ENCODE measurements at regions not wholly inside any gene's neighbourhood (a gene's known extent, or its start where the extent isn't known, plus 50 kb on each side); places are given as distances from the start of the nearest gene placed in this dataset.
A peak's percentile ranks its signal among the peaks of the same experiment; 100 is the strongest.

DNA sequence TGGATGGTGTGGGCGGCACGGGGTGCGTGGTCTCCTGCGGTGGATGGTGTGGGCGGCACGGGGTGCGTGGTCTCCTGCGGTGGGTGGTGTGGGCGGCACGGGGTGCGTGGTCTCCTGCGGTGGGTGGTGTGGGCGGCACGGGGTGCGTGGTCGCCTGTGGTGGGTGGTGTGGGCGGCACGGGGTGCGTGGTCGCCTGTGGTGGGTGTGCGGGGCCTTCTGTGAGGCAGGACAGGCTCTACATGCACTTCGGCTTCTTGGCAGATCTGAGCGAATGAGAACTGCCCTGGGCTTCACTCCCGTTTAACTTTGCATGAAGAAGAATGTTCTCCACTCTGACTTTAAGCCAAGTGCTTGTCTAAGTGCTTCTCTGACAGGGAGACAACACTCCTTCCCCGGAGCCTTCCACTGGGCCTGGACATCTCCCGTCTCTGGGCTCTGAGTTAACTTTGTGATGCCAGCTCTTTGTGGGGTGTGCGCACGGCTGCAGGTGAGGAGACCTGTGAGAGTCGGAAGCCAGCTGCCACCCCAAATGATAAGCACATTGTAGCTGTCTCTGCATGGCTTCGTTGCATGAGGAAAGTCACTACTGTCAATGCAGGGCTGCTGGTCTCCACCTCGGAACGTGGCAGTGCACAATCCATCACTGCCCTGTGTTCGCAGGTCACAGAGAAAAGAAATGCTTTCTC, 244.8 kb downstream of the DLL1 start:
- Histone ChIP-seq H3K4me1 (ENCODE audit: control insufficient read depth in 5 of 5, insufficient read depth in 5 of 5, low read length in 5 of 5) (peaks cover 0 to 19% (median 0%) of the 10 kb centered on the region in 5 donors), H3K4me3 (no peak overlapping the region), H3K9me3 (ENCODE audit: control insufficient read depth in 4 of 4, insufficient read depth in 3 of 4, low read length in 3 of 4) (no peaks in the 10 kb centered on the region), H3K36me3 (ENCODE audit: control insufficient read depth in 4 of 4, insufficient read depth in 4 of 4, low read length in 4 of 4) (no peaks in the 10 kb centered on the region), H3K9ac (ENCODE audit: insufficient read depth in 1 of 2, low read length in 2 of 2) (no peak overlapping the region), H3K27me3 (ENCODE audit: control insufficient read depth in 3 of 3, insufficient read depth in 3 of 3, low read length in 2 of 3) (peaks cover 0 to 23% (median 0%) of the 10 kb centered on the region in 3 donors), H3K27ac (ENCODE audit: low read depth in 1 of 2, low read length in 1 of 2) (no peak overlapping the region)
- 79 to 86% methylated on average over 33 of the region's 33 CpGs for WGBS, 2 donors
- DNase-seq (peak in 2 of 3 donors; percentile 44 to 59), ATAC-seq (ENCODE audit: insufficient read depth, low FRiP score) (no peak)
- no peak for TF ChIP-seq CTCF (IDR thresholded peaks at IDR 0.05; ENCODE audit: control extremely low read depth, extremely low read depth)

DNA sequence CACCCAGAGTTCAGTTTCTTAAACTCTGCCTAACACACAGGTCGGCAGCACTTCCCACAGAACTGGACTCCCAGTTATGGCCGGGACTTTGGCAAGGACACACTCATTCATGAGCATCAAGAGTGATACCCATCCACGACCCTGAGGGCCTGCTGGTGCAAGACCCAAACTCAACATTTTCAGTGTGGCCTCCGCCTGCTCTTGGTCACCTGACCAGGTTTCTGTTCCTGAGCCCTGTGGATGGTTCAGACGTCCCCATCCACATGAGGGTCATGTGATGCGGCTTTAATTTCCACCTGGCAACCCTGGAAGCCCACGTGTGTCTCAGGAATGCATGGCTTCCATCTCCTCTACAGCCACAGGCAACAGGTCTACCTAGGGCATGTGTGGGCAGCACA, 245.3 kb downstream of the DLL1 start:
- H3K36me3 ChIP-seq (ENCODE audit: control insufficient read depth in 4 of 4, insufficient read depth in 4 of 4, low read length in 4 of 4), result no peaks in the 10 kb centered on the region
- H3K9me3 ChIP-seq (ENCODE audit: control insufficient read depth in 4 of 4, insufficient read depth in 3 of 4, low read length in 3 of 4), result no peaks in the 10 kb centered on the region
- no peak for TF ChIP-seq CTCF (IDR thresholded peaks at IDR 0.05; ENCODE audit: control extremely low read depth, extremely low read depth)
- peaks cover 0 to 17% (median 0%) of the 10 kb centered on the region in 5 donors for H3K4me1 ChIP-seq (ENCODE audit: control insufficient read depth in 5 of 5, insufficient read depth in 5 of 5, low read length in 5 of 5)
- DNase-seq (no peak), ATAC-seq (ENCODE audit: insufficient read depth, low FRiP score) (no peak)
- H3K4me3 ChIP-seq, result no peak overlapping the region
- no peak overlapping the region for H3K27ac ChIP-seq (ENCODE audit: low read depth in 1 of 2, low read length in 1 of 2)
- peaks cover 0 to 28% (median 0%) of the 10 kb centered on the region in 3 donors for H3K27me3 ChIP-seq (ENCODE audit: control insufficient read depth in 3 of 3, insufficient read depth in 3 of 3, low read length in 2 of 3)
- WGBS, 2 donors, result 86 to 94% methylated on average over 7 of the region's 7 CpGs
- no peak overlapping the region for H3K9ac ChIP-seq (ENCODE audit: insufficient read depth in 1 of 2, low read length in 2 of 2)

DNA sequence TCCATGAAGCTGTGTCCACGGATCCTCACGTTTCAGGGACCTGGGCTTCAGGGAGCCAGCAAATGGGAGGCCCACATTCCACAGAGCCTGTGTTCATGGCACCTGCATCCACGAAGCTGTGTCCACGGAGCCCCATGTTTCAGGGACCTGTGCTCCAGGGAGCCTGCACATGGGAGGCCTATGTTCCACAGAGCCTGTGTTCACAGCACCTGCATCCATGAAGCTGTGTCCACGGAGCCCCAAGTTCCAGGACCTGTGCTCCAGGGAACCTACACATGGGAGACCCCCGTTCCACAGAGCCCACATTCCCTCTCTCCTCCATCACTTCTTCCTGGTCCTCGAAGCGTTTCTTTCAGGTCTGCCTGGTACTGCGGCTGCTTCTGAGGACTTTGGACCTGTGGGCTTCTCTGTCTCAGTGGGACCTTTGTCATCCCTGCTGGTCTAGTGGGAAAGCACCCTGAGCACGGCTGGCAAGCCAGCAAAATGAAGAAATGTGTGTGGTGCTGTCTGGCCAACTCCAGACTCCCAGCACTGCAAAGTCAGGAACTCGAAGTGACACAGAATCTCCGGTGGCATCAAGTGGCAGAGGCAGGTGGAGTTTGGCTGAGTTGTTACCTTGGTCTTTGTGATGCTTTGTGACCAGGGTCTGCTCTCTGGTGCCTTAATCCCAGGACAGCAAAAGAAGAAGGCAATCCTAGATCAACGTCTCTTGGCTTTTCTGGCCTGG, 245.9 kb downstream of the DLL1 start:
- no peak for TF ChIP-seq CTCF (IDR thresholded peaks at IDR 0.05; ENCODE audit: control extremely low read depth, extremely low read depth)
- Histone ChIP-seq H3K27me3 (ENCODE audit: control insufficient read depth in 3 of 3, insufficient read depth in 3 of 3, low read length in 2 of 3) (peaks cover 0 to 34% (median 0%) of the 10 kb centered on the region in 3 donors), H3K36me3 (ENCODE audit: control insufficient read depth in 4 of 4, insufficient read depth in 4 of 4, low read length in 4 of 4) (no peaks in the 10 kb centered on the region), H3K4me1 (ENCODE audit: control insufficient read depth in 5 of 5, insufficient read depth in 5 of 5, low read length in 5 of 5) (peaks cover 0 to 11% (median 0%) of the 10 kb centered on the region in 5 donors), H3K9me3 (ENCODE audit: control insufficient read depth in 4 of 4, insufficient read depth in 3 of 4, low read length in 3 of 4) (no peaks in the 10 kb centered on the region), H3K9ac (ENCODE audit: insufficient read depth in 1 of 2, low read length in 2 of 2) (no peak overlapping the region), H3K4me3 (no peak overlapping the region), H3K27ac (ENCODE audit: low read depth in 1 of 2, low read length in 1 of 2) (no peak overlapping the region)
- WGBS, 2 donors, result 91 to 95% methylated on average over 13 of the region's 13 CpGs
- ATAC-seq (ENCODE audit: insufficient read depth, low FRiP score), result no peak
- no peak for DNase-seq

Measured in lung (tissue), 11 donors.